Endothelial cell of umbilical vein (primary cell): ENCODE measurements at regions not wholly inside any gene's neighbourhood (a gene's known extent, or its start where the extent isn't known, plus 50 kb on each side); places are given as distances from the start of the nearest gene placed in this dataset.

Experiments used
- EZH2 ChIP-seq: IDR thresholded peaks from 2 replicates; pipeline ENCODE4 v1.6.1; 2012; ENCODE audit warnings: borderline replicate concordance, low read depth, mild to moderate bottlenecking, moderate library complexity, low read length, inconsistent platforms; ENCODE audit not compliant: severe bottlenecking
- FOS ChIP-seq: IDR thresholded peaks from 2 replicates; pipeline ENCODE4 v1.6.1; 2011; ENCODE audit warnings: mild to moderate bottlenecking, low read length, moderate library complexity, borderline replicate concordance; ENCODE audit not compliant: insufficient read depth
- GATA2 ChIP-seq: IDR thresholded peaks from 2 replicates; pipeline ENCODE4 v1.7.0; 2011; ENCODE audit warnings: low read depth, mild to moderate bottlenecking, moderate library complexity, mixed read lengths, low read length; ENCODE audit not compliant: insufficient read length, insufficient read depth
- MYC ChIP-seq: IDR thresholded peaks from one replicate; pipeline ENCODE4 v1.6.1; 2011; ENCODE audit warnings: mild to moderate bottlenecking, low read depth, low read length
- POLR2A ChIP-seq: IDR thresholded peaks from 2 replicates; pipeline ENCODE4 v1.6.1; 2012; ENCODE audit warnings: low read depth, mild to moderate bottlenecking, control low read depth, low read length
- POLR2AphosphoS5 ChIP-seq: IDR thresholded peaks from 2 replicates; pipeline ENCODE4 v1.6.1; 2012; ENCODE audit warnings: low read depth, mild to moderate bottlenecking, control low read depth, low read length, moderate library complexity; ENCODE audit not compliant: insufficient read depth
- TF ChIP-seq, protein P1 (sequence below), 2 donors: IDR thresholded peaks; 1 replicate in 1 of 2; 2 replicates in 1 of 2; pipeline ENCODE4 v1.5.1; 2011; ENCODE audit warnings: low read length in 2 of 2, mild to moderate bottlenecking in 2 of 2, moderate library complexity in 2 of 2, control low read depth in 1 of 2, inconsistent platforms in 1 of 2, low read depth in 1 of 2; ENCODE audit not compliant: insufficient read depth in 1 of 2; ENCODE audit errors: extremely low read depth in 1 of 2
- TF ChIP-seq, protein P2 (sequence below): IDR thresholded peaks from 2 replicates; pipeline ENCODE4 v1.6.1; 2011; ENCODE audit not compliant: insufficient read depth, insufficient read length

DNA sequence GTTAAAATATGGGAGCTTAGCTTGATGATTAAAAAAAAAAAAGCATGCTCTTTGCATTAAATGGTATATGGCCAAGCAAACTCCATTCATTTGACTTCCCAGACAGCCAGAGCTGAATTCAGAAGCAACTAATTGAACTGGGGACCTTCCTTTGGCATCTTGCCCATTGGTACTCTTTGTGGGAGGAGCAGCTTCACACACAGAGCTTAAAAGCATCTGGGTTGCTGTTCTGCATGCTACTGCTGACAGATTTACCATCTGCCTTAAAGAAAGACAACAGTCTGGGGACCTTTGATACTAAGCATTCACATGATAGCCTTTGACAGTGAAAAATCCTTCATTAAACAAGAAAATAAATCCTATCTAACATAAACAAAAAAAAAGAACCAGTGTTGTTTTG is 977.9 kb downstream of the TMTC2 start:
- TF ChIP-seq, protein P1, sequence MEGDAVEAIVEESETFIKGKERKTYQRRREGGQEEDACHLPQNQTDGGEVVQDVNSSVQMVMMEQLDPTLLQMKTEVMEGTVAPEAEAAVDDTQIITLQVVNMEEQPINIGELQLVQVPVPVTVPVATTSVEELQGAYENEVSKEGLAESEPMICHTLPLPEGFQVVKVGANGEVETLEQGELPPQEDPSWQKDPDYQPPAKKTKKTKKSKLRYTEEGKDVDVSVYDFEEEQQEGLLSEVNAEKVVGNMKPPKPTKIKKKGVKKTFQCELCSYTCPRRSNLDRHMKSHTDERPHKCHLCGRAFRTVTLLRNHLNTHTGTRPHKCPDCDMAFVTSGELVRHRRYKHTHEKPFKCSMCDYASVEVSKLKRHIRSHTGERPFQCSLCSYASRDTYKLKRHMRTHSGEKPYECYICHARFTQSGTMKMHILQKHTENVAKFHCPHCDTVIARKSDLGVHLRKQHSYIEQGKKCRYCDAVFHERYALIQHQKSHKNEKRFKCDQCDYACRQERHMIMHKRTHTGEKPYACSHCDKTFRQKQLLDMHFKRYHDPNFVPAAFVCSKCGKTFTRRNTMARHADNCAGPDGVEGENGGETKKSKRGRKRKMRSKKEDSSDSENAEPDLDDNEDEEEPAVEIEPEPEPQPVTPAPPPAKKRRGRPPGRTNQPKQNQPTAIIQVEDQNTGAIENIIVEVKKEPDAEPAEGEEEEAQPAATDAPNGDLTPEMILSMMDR (IDR thresholded peaks at IDR 0.05; ENCODE audit: extremely low read depth in 1 of 2, insufficient read depth in 1 of 2, low read depth in 1 of 2, low read length in 2 of 2): no peak
- TF ChIP-seq GATA2 (no peak), FOS (no peak), POLR2A (no peak), POLR2AphosphoS5 (no peak), EZH2 (no peak), MYC (no peak)
- TF ChIP-seq, protein P2, sequence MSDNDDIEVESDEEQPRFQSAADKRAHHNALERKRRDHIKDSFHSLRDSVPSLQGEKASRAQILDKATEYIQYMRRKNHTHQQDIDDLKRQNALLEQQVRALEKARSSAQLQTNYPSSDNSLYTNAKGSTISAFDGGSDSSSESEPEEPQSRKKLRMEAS: no peak
